ENCODE measurements at regions not wholly inside any gene's neighbourhood (a gene's known extent, or its start where the extent isn't known, plus 50 kb on each side); places are given as distances from the start of the nearest gene placed in this dataset.

DNA sequence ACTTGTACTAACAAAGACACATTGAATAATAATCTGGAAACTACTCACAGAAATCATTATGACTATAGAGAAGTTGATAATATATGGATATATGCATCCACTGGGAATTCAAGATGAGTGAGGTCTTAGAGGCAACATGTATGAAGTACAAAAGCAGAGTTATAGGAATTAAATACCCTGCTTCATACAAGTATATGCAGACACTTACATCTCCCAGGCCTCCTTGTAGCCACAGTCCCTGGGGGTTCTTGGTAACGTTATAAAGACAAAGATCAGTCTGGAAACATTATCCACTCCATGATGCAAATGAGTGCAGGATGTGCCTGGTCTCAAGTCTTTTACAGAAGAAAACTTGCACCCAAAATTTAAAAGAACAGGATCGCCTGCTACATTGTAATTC, 92.4 kb upstream of the ANXA1 start:
- no peak for DNase-seq (ENCODE audit: low spot score)
- TF ChIP-seq, protein P1, sequence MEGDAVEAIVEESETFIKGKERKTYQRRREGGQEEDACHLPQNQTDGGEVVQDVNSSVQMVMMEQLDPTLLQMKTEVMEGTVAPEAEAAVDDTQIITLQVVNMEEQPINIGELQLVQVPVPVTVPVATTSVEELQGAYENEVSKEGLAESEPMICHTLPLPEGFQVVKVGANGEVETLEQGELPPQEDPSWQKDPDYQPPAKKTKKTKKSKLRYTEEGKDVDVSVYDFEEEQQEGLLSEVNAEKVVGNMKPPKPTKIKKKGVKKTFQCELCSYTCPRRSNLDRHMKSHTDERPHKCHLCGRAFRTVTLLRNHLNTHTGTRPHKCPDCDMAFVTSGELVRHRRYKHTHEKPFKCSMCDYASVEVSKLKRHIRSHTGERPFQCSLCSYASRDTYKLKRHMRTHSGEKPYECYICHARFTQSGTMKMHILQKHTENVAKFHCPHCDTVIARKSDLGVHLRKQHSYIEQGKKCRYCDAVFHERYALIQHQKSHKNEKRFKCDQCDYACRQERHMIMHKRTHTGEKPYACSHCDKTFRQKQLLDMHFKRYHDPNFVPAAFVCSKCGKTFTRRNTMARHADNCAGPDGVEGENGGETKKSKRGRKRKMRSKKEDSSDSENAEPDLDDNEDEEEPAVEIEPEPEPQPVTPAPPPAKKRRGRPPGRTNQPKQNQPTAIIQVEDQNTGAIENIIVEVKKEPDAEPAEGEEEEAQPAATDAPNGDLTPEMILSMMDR (IDR thresholded peaks at IDR 0.05; ENCODE audit: borderline replicate concordance, control extremely low read depth, extremely low read depth, insufficient read depth, missing control alignments): no peak
- in situ Hi-C loops (cut with MboI; ENCODE audit: low sequenced_read_pairs, unreplicated experiment): no loop called here

DNA sequence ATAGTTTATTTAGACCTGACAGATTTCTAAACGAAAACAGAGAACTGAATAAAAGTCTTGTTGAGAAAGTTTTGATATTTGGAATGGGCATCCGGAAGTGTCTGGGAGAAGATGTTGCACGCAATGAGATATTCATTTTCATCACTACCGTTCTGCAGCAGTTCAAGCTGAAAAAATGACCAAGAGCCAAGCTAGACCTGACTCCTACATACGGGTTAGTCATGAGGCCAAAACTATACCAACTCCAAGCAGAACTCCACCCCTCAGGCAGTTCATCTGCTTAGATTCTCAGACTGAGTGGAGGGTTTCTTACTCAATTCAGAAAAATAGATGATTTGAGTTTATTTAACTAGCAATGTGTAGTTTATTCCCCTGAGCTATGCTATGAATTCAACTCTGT, 95.4 kb upstream of the ANXA1 start:
- TF ChIP-seq, protein P1 (IDR thresholded peaks at IDR 0.05; ENCODE audit: borderline replicate concordance, control extremely low read depth, extremely low read depth, insufficient read depth, missing control alignments): no peak
- in situ Hi-C loops (cut with MboI; ENCODE audit: low sequenced_read_pairs, unreplicated experiment): no loop called here
- no peak for DNase-seq (ENCODE audit: low spot score)

- no peak for DNase-seq (ENCODE audit: low spot score)
- in situ Hi-C loops (cut with MboI; ENCODE audit: low sequenced_read_pairs, unreplicated experiment): no loop called here
- TF ChIP-seq, protein P1 (IDR thresholded peaks at IDR 0.05; ENCODE audit: borderline replicate concordance, control extremely low read depth, extremely low read depth, insufficient read depth, missing control alignments): no peak
Measured at GRCh38 chr9:73054091-73054490, 97.6 kb upstream of the ANXA1 start.

DNA sequence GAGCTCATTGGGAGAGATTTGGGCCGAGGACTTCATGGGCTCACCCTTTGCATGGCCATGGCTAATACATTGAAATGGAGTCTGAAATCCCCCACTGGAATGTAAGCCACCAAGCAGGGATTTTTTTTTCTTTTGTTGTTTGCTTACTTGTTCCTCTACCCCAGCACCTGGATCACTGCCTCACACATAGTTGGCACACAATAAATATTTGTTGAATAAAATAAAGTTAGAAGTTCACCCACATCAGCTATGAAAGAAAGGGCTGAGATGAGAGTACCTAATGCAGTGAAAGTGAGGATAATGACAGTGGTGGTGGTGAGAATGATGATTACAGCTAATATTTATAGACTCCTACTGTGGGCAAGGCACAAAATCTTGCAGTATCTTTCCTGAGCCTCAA, 98.1 kb upstream of the ANXA1 start:
- in situ Hi-C loops (cut with MboI; ENCODE audit: low sequenced_read_pairs, unreplicated experiment): no loop called here
- TF ChIP-seq, protein P1 (IDR thresholded peaks at IDR 0.05; ENCODE audit: borderline replicate concordance, control extremely low read depth, extremely low read depth, insufficient read depth, missing control alignments): no peak
- no peak for DNase-seq (ENCODE audit: low spot score)

DNA sequence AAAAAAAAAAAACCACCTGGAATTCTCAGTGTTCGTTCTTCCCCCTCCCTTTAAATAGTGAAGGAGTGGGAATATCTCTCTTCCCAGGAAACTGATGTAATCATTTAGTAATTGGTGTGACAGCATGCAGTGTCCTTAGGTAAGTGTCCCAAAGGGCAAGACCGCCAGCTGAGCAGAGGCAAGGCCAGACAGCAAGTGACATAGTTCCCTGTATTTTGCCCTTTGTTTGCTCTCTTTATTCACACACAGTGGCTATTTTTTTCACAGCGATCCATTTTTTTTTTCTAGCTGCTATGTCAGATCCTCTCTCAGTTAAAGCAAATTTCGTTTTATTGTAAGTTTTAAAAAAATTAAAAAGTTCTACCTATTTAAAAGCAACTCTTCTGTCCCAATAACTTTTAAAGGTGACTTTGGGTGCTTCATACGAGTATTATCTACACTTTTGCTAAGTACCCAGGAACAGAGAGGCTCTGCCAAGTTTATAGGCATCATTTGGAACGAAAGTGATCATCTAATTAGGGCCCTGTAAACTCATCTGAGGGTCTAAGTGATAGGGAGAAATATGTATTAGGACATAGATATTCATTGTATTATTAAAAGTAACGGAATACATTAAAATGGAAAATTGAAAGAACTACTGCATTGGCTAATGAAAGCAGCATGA, 98.2 kb upstream of the ALDH1A1 start:
- no peak for DNase-seq (ENCODE audit: low spot score)
- in situ Hi-C loops (cut with MboI; ENCODE audit: low sequenced_read_pairs, unreplicated experiment): no loop called here
- TF ChIP-seq, protein P1 (IDR thresholded peaks at IDR 0.05; ENCODE audit: borderline replicate concordance, control extremely low read depth, extremely low read depth, insufficient read depth, missing control alignments): no peak

DNA sequence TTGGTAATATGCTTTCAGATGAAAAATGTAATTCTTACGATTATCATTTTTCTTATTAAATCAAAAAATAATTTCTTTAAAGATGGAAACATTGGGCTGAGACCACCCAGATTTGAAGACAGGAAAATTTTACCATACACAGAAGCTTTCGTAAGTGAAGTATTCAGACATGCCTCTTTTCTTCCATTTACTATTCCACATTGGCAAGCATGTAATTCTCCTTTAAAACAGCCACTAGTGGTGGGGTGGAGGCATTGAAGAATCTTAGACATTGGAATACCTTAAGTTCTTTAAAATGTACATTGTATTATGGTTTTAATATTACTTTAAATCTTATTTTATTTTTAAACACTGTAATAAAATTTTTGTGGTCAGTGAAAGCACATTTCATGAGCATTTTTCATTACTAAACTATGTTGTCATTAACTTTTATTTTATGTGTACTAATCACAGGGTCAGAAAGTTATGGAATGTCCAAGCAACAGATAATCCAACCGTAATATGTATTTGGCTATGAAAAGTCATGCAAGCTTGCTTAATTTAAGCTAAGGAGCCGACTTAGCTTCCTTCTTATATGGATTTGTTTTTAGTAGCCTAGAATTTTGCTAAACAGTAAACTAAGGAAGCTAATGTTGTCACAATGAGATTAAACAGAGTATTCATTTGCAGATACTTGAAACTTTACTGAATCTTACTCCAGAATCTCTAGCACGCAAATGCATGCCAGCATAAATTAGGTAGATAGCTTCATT, 97.4 kb upstream of the ALDH1A1 start:
- no peak for DNase-seq (ENCODE audit: low spot score)
- TF ChIP-seq, protein P1 (IDR thresholded peaks at IDR 0.05; ENCODE audit: borderline replicate concordance, control extremely low read depth, extremely low read depth, insufficient read depth, missing control alignments): no peak
- in situ Hi-C loops (cut with MboI; ENCODE audit: low sequenced_read_pairs, unreplicated experiment): no loop called here
